Brain microvascular endothelial cell (primary cell): ENCODE measurements at regions not wholly inside any gene's neighbourhood (a gene's known extent, or its start where the extent isn't known, plus 50 kb on each side); places are given as distances from the start of the nearest gene placed in this dataset.
A peak's percentile ranks its signal among the peaks of the same experiment; 100 is the strongest.

Experiments used
- DNase-seq: peaks from one replicate; pipeline ENCODE4 v3.0.0-alpha.2; 2020
- H3K27ac ChIP-seq: fragments of 250-450 bp; sonication (Bioruptor Pico); 2 replicates; pipeline ENCODE4 v1.5.1; 2020; ENCODE audit warnings: mild to moderate bottlenecking, moderate library complexity
- H3K27me3 ChIP-seq: fragments of 250-450 bp; sonication (Bioruptor Pico); replicated peaks from 2 replicates; pipeline ENCODE4 v1.5.1; 2020; ENCODE audit warnings: mild to moderate bottlenecking
- H3K36me3 ChIP-seq: fragments of 250-450 bp; sonication (Bioruptor Pico); replicated peaks from 2 replicates; pipeline ENCODE4 v1.5.1; 2020; ENCODE audit warnings: mild to moderate bottlenecking
- H3K4me3 ChIP-seq: 2 replicates; pipeline ENCODE4 v1.5.1; 2011; ENCODE audit warnings: low read depth, mild to moderate bottlenecking, control low read depth, low read length, moderate library complexity
- in situ Hi-C: cut with HindIII; loops from 2 replicates; pipeline ENCODE4 v1.10.0; 2017; ENCODE audit warnings: low sequenced_read_pairs, low pct_ligation_motif_present
- TF ChIP-seq, protein P1 (sequence below): IDR thresholded peaks from 2 replicates; pipeline ENCODE4 v1.5.1; 2011; ENCODE audit warnings: low read depth, mild to moderate bottlenecking, moderate library complexity, low read length, control low read depth, inconsistent platforms; ENCODE audit errors: missing control alignments

DNA sequence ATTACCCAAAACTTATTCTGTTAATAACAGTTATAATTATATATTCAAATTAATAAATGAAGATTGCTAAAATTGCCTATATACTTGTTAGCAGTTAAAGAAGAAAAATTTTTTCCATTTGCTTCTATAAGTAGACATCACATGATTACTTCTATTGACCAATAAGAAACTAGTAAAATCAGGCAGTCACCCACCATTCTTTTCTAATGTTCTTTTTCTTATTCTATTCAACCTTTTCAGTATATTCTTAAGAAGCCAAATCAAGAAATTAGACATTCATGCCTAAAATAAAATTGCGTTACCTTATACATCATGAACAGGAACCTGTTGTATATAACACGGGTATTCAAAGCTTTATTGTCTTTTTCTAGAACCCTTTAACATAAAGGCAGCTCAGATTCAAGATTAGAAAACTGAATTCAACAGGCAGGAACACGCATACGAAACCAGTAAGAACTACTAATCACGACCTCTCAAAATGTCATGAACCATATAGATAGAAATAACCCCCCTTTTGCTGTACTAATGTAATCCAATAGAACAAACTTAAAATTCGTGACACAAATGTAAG, 568.1 kb upstream of the DIPK2B start:
- H3K27me3 ChIP-seq = no peaks in the 10 kb centered on the region
- in situ Hi-C loops = loop anchor here (25.0 kb wide), 1 partner anchor 256 kb away; no protein-coding TSS in a partner anchor
- peaks cover 10% of the 10 kb centered on the region for H3K36me3 ChIP-seq
- DNase-seq = no peak
- TF ChIP-seq, protein P1, sequence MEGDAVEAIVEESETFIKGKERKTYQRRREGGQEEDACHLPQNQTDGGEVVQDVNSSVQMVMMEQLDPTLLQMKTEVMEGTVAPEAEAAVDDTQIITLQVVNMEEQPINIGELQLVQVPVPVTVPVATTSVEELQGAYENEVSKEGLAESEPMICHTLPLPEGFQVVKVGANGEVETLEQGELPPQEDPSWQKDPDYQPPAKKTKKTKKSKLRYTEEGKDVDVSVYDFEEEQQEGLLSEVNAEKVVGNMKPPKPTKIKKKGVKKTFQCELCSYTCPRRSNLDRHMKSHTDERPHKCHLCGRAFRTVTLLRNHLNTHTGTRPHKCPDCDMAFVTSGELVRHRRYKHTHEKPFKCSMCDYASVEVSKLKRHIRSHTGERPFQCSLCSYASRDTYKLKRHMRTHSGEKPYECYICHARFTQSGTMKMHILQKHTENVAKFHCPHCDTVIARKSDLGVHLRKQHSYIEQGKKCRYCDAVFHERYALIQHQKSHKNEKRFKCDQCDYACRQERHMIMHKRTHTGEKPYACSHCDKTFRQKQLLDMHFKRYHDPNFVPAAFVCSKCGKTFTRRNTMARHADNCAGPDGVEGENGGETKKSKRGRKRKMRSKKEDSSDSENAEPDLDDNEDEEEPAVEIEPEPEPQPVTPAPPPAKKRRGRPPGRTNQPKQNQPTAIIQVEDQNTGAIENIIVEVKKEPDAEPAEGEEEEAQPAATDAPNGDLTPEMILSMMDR = no peak
- H3K4me3 ChIP-seq = peak overlapping the region; percentile 70
- H3K27ac ChIP-seq = peak overlapping the region; percentile 91

DNA sequence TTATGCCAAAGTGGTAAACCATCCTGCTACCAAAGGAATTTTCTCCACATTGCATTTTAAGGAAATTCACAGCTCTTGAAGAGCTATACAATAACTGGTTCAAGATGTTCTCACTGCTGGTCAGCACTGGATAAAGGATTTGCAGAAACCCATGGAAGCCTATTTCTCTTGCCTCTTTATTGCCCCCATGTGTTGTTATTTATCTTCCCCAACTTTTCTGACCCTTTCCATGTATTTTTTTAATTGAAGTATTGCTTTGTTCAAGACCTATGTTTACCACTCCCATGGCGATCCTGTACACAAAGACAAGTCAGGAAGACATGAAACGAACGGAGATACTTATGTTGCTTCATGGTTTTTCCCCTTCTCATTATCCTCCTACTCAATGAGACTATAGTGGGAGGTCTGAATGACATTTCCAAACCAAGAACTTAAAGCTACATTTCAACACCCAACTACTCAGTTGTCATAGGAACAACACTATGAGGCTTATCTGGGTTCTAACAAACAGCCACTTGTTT, 566.4 kb upstream of the DIPK2B start:
- H3K27ac ChIP-seq = peak overlapping the region; percentile 91
- DNase-seq = no peak
- peak overlapping the region; percentile 70 for H3K4me3 ChIP-seq
- no peaks in the 10 kb centered on the region for H3K27me3 ChIP-seq
- in situ Hi-C loops = loop anchor here (25.0 kb wide), 1 partner anchor 255 kb away; no protein-coding TSS in a partner anchor
- peaks cover 12% of the 10 kb centered on the region for H3K36me3 ChIP-seq
- TF ChIP-seq, protein P1 = no peak

DNA sequence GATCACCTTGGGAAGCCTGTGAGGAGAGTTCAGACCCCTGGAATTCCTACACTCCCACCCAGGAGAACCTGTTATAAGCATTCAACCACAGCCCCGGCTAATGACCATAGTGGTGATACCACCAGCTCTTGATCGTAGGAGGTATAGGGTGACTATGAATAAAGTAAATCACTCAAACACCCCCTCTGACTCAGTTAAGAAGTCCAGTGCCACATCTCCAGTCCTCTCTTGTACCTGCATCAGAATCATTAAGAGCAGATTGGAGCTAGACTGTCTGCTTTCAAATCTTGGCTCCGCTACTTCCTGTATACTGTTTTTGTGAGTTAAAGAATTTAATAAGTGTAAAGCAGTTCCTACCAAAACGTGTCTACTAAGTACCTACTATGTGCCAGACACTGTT, 565.1 kb upstream of the DIPK2B start:
- Histone ChIP-seq H3K36me3 (peaks cover 16% of the 10 kb centered on the region), H3K27ac (peak overlapping the region; percentile 91), H3K4me3 (peak overlapping the region; percentile 70), H3K27me3 (no peaks in the 10 kb centered on the region)
- DNase-seq = no peak
- TF ChIP-seq, protein P1 = no peak
- in situ Hi-C loops = loop anchor here (25.0 kb wide), 1 partner anchor 253 kb away; no protein-coding TSS in a partner anchor

DNA sequence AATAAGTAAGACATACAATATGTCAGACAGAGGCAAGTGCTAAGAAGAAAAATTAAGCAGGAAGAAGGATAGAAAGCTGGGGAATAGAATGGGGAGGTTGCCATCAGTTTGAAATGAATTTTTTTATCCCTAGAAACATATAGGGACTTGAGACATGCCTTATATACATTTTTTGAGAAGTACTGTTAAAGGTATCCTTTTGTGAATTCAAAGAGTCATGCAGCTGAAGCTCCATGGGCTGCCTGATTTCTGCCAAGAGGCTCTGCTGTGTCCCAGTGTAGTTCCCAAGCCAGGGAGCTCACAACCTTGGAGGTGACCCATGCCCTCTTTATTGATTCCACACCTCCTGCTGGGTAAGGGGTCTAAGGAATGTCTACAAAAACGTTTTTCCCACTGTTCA, 564.6 kb upstream of the DIPK2B start:
- in situ Hi-C loops = loop anchor here (25.0 kb wide), 1 partner anchor 253 kb away; no protein-coding TSS in a partner anchor
- TF ChIP-seq, protein P1 = no peak
- peak overlapping the region; percentile 22 for H3K27ac ChIP-seq
- no peaks in the 10 kb centered on the region for H3K27me3 ChIP-seq
- no peak for DNase-seq
- peak overlapping the region; percentile 70 for H3K4me3 ChIP-seq
- peaks cover 21% of the 10 kb centered on the region for H3K36me3 ChIP-seq

DNA sequence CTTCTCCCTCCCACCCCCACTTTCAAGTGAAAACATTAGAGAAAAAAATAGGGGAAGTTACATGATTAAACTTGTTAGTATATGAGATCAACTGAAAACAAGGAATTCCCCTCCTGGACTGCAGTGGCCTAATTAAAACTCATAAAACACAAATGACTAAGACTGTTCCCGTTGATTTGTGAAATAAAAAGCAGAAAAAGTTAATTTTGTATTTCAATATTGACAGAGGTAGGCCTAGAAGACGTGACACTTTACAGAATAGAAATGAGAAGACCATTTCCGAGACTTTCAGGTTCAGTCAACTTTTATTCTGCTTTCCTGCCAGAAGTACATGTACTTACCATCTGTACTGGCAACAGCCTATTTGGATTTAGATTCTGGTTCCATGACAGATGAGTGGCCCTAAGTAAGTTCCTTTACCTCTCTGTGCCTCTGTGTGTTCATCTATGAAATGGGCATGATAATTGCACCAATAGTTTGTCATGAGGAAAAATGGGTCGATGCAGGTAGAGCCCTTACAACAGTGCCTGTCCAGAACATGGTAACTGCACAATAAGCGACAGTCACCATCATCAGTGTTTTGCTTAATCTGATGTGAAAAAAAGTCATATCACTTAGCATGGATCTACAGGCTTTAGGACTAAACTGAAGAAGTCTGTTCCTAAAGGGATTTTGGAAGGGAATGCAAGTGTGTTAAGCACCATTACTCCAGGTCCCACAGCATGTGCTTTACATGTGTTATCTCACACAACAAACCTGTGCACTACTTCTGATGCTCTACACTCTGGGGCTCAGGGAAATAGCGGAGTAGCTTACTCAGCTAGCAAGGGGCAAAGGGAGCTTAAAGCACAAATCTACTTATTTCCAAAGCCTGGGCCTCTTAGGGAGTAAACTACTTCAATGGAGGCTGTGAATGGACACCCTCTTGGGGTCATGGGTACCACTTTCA, 562.3 kb upstream of the DIPK2B start:
- DNase-seq = no peak
- H3K36me3 ChIP-seq = peaks cover 16% of the 10 kb centered on the region
- in situ Hi-C loops = loop anchor here (25.0 kb wide), 1 partner anchor 251 kb away; no protein-coding TSS in a partner anchor

More for the DNA sequence above, 562.3 kb upstream of the DIPK2B start:
- H3K27me3 ChIP-seq = no peaks in the 10 kb centered on the region
- H3K27ac ChIP-seq = peak overlapping the region; percentile 2
- TF ChIP-seq, protein P1 = no peak
- peak overlapping the region; percentile 9 for H3K4me3 ChIP-seq
